Right lobe of liver (tissue), 4 donors: ENCODE measurements at regions not wholly inside any gene's neighbourhood (a gene's known extent, or its start where the extent isn't known, plus 50 kb on each side); places are given as distances from the start of the nearest gene placed in this dataset.

Source experiments
- POLR2A ChIP-seq: fragments of 450-650 bp; IDR thresholded peaks from one replicate; pipeline ENCODE4 v1.6.1; 2017; ENCODE audit warnings: antibody characterized with exemption, mild to moderate bottlenecking
- TF ChIP-seq, protein P1 (sequence below), 4 donors: fragments of 200-600 bp in 3 of 4; fragments of 450-650 bp in 1 of 4; IDR thresholded peaks; one replicate each; pipeline versions ENCODE4 v1.5.1 to v1.8.0; 2016 to 2022; ENCODE audit warnings: antibody characterized with exemption in 4 of 4, mild to moderate bottlenecking in 2 of 4
- donor health status: DM: no; HTN: no; CAD: no.
- donor health status: DM: no; HTN: no; CAD: no.
- donor health status: DM: no; HTN: yes; CAD: no.

GRCh38 chr5:155822177-155822576 lies 504.8 kb upstream of the SGCD start:
- TF ChIP-seq, protein P1, sequence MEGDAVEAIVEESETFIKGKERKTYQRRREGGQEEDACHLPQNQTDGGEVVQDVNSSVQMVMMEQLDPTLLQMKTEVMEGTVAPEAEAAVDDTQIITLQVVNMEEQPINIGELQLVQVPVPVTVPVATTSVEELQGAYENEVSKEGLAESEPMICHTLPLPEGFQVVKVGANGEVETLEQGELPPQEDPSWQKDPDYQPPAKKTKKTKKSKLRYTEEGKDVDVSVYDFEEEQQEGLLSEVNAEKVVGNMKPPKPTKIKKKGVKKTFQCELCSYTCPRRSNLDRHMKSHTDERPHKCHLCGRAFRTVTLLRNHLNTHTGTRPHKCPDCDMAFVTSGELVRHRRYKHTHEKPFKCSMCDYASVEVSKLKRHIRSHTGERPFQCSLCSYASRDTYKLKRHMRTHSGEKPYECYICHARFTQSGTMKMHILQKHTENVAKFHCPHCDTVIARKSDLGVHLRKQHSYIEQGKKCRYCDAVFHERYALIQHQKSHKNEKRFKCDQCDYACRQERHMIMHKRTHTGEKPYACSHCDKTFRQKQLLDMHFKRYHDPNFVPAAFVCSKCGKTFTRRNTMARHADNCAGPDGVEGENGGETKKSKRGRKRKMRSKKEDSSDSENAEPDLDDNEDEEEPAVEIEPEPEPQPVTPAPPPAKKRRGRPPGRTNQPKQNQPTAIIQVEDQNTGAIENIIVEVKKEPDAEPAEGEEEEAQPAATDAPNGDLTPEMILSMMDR (IDR thresholded peaks at IDR 0.05), result peak in 1 of 4 donors; percentile 17
- no peak for TF ChIP-seq POLR2A
